SK-N-MC (cell line): ENCODE measurements at regions not wholly inside any gene's neighbourhood (a gene's known extent, or its start where the extent isn't known, plus 50 kb on each side); places are given as distances from the start of the nearest gene placed in this dataset.

ENCODE experiments used
- DNase-seq: peaks from one replicate; pipeline ENCODE4 v3.0.0-alpha.2; 2011; ENCODE audit warnings: low read depth, low spot score
- H3K27ac ChIP-seq: fragments of 200-600 bp; sonication (generic); 2 replicates; pipeline ENCODE4 v1.5.1; 2016; ENCODE audit warnings: mixed run types
- H3K36me3 ChIP-seq: fragments of 200-600 bp; sonication (generic); 2 replicates; pipeline ENCODE4 v1.6.1; 2017; ENCODE audit warnings: antibody characterized with exemption, low read length, mixed read lengths; ENCODE audit not compliant: insufficient read depth
- H3K4me3 ChIP-seq: fragments of 200-600 bp; sonication (generic); 2 replicates; pipeline ENCODE4 v1.5.1; 2016
- H3K9ac ChIP-seq: fragments of 200-600 bp; sonication (generic); 2 replicates; pipeline ENCODE4 v1.8.0; 2017; ENCODE audit warnings: mixed run types, mixed read lengths; ENCODE audit not compliant: insufficient read length
- H3K9me3 ChIP-seq: fragments of 200-600 bp; sonication (generic); 2 replicates; pipeline ENCODE4 v1.6.1; 2017; ENCODE audit warnings: low read depth, mild to moderate bottlenecking, antibody characterized with exemption, low read length, moderate library complexity, mixed read lengths
- EZH2 ChIP-seq: fragments of 200-600 bp; sonication (generic); IDR thresholded peaks from one replicate; pipeline ENCODE4 v1.6.1; 2017; ENCODE audit warnings: antibody characterized with exemption
- FOXP2 ChIP-seq: optimal IDR thresholded peaks from 2 replicates; pipeline ENCODE3; 2011; ENCODE audit warnings: mild to moderate bottlenecking, moderate library complexity; ENCODE audit not compliant: insufficient read depth; ENCODE audit errors: extremely low read length, control extremely low read depth
- POLR2AphosphoS5 ChIP-seq: IDR thresholded peaks from 2 replicates; pipeline ENCODE4 v1.6.1; 2012; ENCODE audit warnings: mild to moderate bottlenecking, low read depth, low read length, borderline replicate concordance

DNA sequence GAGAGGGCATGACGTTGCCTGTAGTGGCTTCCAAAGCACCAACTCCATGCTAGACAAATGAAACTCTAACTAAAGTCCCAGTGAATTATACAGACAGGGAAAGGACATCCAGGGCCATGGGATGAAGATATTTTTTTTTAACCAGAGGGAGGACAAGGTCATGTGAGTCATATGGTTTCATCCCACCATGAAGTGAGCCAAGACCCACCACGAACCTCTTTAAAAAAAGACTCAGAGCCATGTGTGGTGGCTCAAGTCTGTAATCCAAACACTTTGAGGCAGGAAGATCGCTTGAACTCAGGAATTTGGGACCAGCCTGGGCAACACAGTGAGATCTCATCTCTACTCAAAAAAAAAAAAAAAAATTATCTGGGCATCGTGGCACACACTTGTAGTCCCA is 115.2 kb downstream of the LIPG start:
- no peak overlapping the region for H3K4me3 ChIP-seq
- DNase-seq: no peak
- H3K9me3 ChIP-seq: no peaks in the 10 kb centered on the region
- no peaks in the 10 kb centered on the region for H3K36me3 ChIP-seq
- TF ChIP-seq POLR2AphosphoS5 (no peak), EZH2 (no peak), FOXP2 (no peak)
- H3K9ac ChIP-seq: no peak overlapping the region
- no peak overlapping the region for H3K27ac ChIP-seq

DNA sequence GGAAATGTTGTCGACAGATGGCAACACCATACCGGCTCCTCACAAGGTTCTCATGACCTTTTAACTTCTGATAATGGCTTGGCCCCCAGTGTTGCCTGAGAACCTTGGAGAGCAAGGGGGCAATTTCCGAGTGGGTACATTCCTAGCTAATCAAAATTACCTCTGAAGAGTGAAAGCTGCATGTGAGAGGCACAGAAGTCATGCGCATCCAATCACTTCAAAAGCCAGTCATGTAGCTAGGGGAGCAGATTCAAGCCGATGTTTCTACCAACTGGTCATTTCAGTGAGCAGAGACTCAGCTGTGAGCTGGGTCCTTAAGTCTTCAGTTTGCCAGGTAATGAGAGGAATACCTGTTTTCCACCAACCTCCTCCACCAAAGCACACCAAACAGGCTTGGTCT is 111.4 kb downstream of the LIPG start:
- Histone ChIP-seq H3K4me3 (no peak overlapping the region), H3K27ac (no peak overlapping the region), H3K9me3 (no peaks in the 10 kb centered on the region), H3K9ac (no peak overlapping the region), H3K36me3 (no peaks in the 10 kb centered on the region)
- no peak for DNase-seq
- no peak for TF ChIP-seq FOXP2
- TF ChIP-seq POLR2AphosphoS5: no peak
- TF ChIP-seq EZH2: no peak

DNA sequence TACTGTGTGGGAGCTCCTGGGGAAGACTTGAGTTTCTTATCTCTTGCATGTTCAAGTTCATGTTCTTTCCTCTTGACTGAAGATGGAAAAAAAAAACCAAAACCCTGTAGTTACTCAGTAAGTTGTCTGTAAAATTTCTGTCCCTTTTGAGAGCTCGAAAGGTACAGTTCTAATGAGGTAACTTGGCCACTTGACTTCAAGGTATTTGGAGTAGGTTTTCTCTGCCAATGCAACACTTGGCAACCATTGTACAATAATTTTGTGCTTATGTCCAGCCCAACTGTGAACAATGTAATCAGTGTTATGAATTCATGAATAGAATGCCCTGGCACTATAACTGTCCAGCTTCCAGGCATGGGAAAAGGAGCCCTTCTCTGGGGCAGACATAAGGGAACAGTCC is 111.0 kb downstream of the LIPG start:
- no peaks in the 10 kb centered on the region for H3K9me3 ChIP-seq
- H3K9ac ChIP-seq: no peak overlapping the region
- TF ChIP-seq FOXP2: no peak
- no peak for TF ChIP-seq POLR2AphosphoS5
- no peak for TF ChIP-seq EZH2
- H3K4me3 ChIP-seq: no peak overlapping the region
- no peaks in the 10 kb centered on the region for H3K36me3 ChIP-seq
- H3K27ac ChIP-seq: no peak overlapping the region
- DNase-seq: no peak

DNA sequence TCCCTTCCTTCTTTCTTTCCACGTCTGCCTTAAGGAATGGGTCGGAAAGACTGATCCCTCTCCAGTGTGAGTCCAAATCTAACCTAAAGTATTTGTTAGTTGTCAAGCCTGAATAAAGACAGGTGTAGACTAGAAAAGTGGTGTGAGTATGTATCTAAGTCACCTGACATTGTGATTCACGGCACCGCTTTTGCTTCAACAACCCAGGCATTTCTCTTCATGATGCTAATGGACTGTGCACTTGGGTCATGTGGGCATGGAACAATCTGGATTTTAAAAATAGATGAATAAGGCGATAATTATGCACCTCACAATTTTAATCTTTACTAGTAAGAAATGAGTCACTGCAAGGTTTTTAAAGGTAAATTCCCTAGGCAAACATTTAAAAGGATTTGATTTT is 107.5 kb downstream of the LIPG start:
- DNase-seq: no peak

DNA sequence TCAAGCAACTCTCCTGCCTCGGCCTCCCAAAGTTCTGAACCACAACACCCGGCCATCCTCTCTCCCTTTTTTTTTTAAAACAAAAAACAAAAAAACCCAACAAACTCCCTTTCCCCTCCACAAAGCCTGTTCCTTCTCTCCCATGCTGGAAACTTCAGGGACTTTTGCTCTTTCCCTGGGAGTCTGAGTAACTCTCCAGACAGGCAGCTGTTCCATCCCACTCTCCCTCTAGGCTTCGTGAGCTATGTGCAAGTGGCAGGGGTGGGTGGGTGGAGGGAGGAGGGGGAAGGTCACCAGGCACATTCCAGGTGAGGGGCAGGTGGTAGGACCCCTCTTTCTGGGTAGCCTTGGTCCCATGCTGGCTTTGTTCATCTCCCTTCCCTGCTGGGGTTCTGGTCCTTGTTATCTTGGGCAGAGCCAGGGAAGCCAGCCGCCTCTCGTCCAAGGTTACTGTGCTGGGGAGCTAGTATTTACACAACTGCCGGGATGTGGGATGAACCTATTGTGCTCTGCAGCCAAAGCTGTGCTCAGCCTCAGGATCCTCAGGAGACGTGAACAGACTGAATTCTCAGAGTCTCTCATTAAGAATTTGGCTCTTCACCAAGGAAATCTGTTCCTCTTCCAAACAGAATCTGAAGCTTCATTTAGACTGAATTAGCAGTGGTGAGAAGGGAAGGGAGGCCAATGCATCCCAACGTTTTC is 106.9 kb downstream of the LIPG start:
- no peak for DNase-seq

More for the DNA sequence above, 107.5 kb downstream of the LIPG start:
- no peaks in the 10 kb centered on the region for H3K9me3 ChIP-seq
- H3K4me3 ChIP-seq: no peak overlapping the region
- no peaks in the 10 kb centered on the region for H3K36me3 ChIP-seq
- no peak overlapping the region for H3K9ac ChIP-seq
- TF ChIP-seq FOXP2: no peak
- no peak for TF ChIP-seq EZH2
- TF ChIP-seq POLR2AphosphoS5: no peak
- H3K27ac ChIP-seq: no peak overlapping the region

DNA sequence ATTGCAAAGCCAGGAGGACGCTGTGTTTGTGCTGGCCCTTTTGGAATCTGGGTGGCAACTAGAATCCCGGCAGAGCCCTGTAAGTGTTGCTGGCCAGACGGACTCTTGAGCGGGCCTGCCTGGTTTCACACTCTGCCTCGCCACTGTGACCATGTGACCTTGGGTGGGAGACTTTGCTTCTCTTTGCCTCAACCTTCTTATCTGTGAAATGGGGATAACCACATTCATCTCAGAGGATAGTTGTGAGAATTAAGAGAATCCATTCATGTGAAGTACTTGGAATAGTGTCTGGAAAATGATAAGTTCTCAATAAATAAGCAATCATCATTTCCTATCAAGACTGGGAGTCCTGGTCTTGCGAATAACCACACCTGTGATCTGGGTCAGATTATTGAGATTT is 105.6 kb downstream of the LIPG start:
- TF ChIP-seq FOXP2: no peak
- TF ChIP-seq POLR2AphosphoS5: no peak
- no peak for TF ChIP-seq EZH2
- no peak for DNase-seq

More for the DNA sequence above, 106.9 kb downstream of the LIPG start:
- Histone ChIP-seq H3K9ac (no peak overlapping the region), H3K27ac (no peak overlapping the region), H3K9me3 (no peaks in the 10 kb centered on the region), H3K36me3 (no peaks in the 10 kb centered on the region), H3K4me3 (no peak overlapping the region)
- TF ChIP-seq POLR2AphosphoS5 (no peak), FOXP2 (no peak)

DNA sequence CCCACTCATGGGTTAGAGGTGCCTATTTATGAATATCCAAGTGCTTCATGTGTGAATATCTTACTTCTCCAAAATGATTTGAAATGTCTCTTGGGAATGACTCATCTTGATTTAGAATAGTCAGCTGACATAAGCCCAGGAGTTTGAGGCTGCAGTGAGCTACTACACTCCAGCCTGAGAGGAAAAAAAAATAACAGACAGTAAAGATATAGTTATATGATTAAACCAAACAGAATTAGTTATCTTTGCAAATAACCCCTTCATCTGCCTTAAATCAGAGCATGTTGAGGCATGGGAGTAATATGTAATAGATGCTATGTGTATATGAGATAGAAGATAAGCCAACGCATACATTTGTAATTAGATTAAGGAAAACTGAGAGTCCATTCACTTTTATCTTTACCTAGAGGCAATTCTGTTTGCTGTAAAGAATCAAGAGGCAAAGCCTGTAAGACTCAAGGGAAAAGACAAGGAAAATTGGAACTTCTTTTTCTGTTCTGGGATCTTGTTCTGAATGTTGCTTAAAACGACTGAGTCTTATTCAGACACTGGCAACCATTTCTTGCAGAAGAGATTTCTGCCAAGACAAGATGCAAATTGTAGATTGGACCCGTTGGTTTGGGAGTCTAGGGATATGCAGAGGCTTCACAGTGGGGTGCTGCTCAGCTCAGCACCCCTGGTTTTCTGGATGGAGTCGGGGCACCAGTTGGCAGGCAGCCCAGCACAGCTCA is 104.4 kb downstream of the LIPG start:
- Histone ChIP-seq H3K4me3 (no peak overlapping the region), H3K27ac (no peak overlapping the region), H3K9me3 (no peaks in the 10 kb centered on the region), H3K9ac (no peak overlapping the region), H3K36me3 (no peaks in the 10 kb centered on the region)
- no peak for TF ChIP-seq POLR2AphosphoS5
- no peak for TF ChIP-seq EZH2
- TF ChIP-seq FOXP2: no peak
- DNase-seq: no peak

More for the DNA sequence above, 105.6 kb downstream of the LIPG start:
- Histone ChIP-seq H3K9me3 (no peaks in the 10 kb centered on the region), H3K9ac (no peak overlapping the region), H3K36me3 (no peaks in the 10 kb centered on the region), H3K27ac (no peak overlapping the region), H3K4me3 (no peak overlapping the region)

DNA sequence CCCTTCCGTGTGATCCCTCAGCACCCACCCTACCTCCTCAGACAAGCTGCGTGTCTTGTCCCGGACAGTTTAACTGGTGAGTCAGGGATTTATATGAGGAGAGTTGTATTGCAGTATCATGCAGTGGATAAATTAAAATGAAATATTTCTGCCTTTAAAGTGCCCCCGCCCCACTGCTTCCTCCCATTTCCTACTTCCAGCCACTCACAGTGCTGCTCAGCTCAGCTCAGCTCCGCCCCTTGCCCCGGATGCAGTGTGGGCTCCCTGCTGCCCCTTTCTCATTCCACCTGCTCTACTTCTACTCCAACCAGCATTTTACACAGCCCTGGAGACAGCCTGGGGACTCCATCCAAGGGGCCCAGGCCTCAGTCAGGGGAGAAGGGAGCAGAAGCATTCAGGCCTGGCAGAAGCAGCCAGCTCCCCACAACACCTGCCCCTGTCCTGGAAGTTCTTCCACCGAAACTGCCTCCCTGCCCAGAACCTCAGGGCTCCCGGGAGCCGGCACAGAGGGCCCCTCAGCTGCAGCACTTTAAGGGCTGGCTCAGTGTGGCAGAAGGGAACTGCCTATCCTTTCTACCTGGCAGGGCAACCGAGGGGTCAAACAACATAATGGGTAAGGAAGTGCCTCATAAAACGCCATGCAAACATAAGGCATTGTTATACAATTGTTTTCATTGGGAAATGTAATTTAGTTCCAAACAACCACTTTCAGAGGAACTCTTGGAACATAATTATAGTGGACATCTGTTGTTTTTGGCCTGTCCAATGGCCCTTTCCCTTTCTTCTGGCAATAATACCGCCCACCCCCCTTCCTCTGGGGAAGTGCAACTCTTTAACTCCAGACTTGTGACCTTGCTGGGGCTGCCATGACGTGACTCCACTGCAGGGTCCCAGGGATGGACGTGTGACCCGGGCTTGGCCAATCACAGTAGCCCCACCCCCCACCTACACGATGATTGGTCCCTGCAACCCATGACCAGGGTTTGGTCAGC is 102.3 kb downstream of the LIPG start:
- no peak overlapping the region for H3K4me3 ChIP-seq
- no peak for DNase-seq
- H3K9ac ChIP-seq: no peak overlapping the region
- H3K27ac ChIP-seq: no peak overlapping the region
- no peaks in the 10 kb centered on the region for H3K36me3 ChIP-seq
- TF ChIP-seq FOXP2: no peak
- TF ChIP-seq EZH2: no peak
- TF ChIP-seq POLR2AphosphoS5: no peak
- no peaks in the 10 kb centered on the region for H3K9me3 ChIP-seq
